8988T (cell line): ENCODE measurements at regions not wholly inside any gene's neighbourhood (a gene's known extent, or its start where the extent isn't known, plus 50 kb on each side); places are given as distances from the start of the nearest gene placed in this dataset.
"Not testable (repeated sequence)": the region's sequence is repeated elsewhere in the genome, so short reads cannot be mapped to it uniquely, and the experiment has no call there.

ENCODE experiments used
- DNase-seq: peaks from one replicate; pipeline ENCODE4 v3.0.0; 2011

DNA sequence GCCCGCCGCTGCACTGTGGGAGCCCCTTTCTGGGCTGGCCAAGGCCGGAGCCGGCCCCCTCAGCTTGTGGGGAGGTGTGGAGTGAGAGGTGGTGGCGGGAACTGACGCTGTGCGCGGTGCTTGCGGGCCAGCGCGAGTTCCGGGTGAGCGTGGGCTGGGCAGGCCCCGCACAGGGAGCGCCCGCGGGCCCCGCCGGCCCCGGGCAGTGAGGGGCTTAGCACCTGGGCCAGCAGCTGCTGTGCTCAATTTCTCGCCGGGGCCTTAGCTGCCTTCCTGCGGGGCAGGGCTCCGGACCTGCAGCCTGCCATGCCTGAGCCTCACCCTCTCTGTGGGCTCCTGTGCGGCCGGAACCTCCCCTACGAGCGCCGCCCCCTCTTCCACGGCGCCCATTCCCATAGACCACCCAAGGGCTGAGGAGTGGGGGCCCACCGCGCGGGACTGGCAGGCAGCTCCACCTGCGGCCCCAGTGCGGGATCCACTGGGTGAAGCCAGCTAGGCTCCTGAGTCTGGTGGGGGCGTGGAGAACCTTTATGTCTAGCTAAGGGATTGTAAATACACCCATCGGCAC, 1062.6 kb downstream of the TDRD15 start:
- not testable (repeated sequence) for DNase-seq

DNA sequence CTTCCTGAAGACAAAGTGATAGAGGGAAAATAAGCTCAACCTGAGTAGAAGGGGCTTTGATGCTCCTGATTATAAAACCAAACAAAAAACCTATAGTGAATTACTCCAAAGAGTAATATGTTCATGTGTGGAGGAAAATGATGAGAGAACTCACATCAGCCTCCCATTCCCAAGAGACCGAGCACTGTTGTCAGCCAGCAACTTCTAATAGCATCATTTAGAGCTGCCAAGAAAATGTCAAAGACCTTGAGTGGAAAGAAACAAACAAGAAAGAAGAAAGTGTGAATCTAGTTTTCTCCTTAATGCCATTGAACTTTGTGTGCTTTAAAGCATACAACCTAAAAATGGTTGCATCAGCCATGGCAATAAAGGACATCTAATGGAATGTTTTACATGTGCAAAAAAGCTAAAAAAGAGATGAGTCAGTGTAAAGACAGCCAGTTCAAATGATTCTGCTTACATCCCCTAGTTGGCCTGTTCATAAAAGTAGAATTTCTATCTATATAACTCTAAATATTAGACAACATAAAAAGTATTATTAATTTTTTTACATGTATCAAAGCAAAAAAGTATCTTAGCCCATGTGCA, 1066.2 kb downstream of the TDRD15 start:
- DNase-seq: no peak

DNA sequence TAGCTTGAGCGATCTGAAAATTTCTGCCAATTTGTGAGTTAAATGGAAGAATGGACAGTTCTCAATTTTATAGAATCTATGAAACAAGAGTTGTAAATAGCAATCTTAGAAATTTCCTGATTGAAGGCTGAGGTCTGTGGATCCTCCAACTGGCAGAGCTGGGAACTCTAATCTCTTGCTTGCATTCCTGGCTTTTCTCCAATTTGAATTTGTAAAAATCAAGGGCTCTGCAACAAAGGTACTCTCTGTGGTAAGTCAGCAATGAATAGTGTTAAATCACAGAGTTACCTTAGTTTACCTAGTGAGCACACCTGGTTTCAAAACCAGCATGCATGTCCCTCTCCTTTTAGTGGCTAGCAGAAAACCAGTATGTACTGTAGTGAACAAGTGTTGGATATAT, 1070.5 kb downstream of the TDRD15 start:
- DNase-seq: no peak

DNA sequence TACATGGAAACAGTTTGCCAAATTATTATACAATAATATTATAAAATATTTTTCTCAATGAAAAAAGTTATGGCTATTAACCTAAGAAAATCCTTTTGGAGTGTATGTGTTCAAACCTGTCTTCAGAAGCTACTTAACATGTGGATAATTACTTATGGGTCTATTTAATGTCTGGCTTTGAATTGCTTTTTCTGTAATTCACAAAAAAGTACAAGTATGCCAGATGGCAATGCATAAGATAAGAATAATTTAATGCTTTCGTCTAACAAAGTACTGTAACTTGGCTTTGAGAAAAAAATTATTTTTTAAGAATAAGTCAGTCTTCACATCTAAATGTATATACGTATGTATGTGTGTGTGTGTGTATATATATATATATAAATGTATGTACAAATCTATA, 1073.0 kb downstream of the TDRD15 start:
- DNase-seq: no peak

DNA sequence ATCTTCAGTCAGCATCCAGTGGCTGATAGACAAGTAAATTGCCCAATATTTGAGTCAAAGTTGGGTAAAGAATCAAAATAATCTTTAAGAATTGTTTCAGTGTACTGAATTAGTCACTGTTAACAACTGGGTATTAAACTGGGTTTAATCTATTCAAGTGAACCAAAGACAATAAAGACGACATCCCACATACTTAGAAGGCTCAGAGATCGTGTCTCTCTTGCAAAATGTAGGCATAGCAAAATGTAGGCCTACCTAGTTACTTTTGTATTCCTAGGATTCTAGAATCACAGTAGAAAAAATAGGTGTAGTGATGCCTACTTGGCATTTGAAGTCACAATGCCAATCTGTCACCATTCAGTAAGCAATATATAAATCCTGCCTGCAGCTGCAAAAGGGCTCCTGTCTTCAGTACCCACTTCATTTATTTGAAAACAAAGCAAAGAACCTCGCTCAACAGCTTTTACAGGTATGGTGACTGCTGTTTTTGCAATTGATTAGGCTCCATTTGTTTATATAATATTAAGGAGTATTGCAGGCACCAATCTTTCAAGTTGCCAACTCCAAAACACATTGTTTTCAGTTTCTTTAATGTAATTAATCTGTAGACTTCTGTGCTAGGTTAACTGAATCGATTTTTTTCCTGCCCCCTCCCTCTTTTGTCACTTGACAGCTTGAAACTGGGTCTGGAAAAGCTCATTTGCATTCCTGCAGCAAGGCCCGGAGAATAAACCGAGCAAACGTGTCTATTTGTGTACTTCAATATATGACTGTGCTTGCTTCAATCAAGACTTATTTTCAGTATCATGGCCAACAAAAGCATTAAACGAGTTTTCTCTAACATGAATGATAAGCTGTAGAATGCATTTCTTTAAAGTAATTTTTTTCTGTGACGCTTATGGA, 1074.9 kb downstream of the TDRD15 start:
- DNase-seq: no peak

DNA sequence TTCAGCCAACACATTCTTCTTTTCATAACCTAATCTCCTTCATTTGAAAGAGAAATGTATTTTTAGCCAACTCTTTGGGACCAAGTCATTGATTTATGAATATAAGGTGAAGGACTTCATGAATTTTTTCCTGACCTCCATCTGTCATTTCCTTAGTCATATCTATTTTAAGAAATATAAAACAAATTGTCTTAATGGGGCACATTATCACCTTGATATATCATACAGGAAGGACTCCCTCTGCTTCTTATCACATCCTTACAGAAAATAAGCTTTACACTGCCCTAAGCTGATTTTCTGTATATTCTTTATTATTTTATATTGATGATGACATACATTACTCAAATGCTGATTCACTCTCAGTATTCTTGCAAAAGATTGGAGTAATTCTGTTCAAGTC, 1076.2 kb downstream of the TDRD15 start:
- no peak for DNase-seq

DNA sequence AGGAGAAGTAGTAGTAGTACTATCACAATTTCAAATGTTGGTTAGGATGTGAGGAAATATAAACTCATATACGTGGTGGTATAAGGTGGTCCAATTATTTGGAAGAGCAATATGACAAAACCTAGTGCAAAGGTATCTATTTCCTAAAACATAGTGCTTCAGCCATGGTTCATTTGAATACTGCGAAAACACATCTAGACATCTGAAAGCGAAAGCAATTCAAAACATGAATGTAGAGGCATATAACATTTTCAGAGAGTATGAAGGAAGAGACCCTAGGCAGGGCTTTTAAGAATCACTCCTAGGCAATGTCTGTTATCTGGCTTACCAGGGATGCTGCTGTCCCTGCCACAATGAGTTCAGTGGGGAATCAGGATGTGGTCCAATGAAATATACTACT, 1085.8 kb downstream of the TDRD15 start:
- no peak for DNase-seq

DNA sequence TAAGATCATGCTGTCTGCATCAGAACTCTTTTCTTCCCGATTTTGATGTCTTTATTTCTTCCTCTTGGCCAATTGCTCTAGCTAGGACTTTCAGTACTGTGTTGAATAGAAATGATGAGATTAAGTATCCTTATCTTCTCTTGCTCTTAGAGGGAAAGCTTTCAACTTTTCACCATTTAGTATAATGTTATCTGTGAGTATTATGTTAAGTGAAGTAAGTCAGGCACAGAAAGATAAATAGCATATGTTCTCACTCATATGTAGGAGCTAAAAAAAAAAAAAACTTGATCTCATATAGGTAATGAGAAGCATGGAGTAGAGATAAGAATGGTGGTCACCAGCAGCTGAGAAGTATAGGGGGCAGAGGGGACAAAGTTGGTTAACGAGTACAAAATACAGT, 1089.5 kb downstream of the TDRD15 start:
- DNase-seq: no peak

DNA sequence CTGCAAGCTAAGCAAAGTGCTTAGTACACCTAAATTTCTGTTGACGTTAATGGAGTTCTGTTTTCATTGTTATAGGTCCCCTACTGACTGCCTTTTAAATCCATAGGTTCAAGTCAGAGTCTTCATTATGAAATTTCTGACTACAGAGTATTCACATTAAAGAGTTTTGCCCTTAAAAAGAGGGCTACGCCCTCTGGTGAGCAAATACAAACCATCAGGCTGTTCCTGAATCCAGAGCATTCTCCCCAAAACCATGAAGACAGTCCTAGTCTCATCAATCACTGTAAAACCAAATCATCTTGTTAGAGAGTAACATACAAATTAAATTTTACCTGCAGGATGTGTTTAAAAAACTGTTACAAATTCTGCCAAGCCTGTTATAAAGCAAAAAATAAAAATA, 1091.7 kb downstream of the TDRD15 start:
- no peak for DNase-seq

DNA sequence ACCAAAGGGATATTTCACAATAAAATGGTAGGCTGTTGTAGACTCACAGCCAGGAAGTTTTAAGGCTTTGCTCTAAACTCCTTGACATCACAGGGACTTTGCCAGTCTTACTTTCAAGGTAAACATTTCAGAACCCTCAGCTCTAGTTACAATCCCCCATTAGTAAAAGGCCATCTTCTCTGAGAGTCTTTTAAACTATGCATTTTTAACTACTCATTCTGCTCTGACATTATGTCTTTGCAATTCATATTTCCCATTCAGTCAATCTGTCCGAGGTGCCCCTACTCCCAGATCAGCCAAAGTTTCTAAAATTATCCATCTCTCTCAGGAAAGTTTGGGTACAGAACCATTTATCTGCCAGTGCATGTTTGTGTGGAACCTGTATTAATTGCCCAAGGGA, 1094.1 kb downstream of the TDRD15 start:
- DNase-seq: no peak

DNA sequence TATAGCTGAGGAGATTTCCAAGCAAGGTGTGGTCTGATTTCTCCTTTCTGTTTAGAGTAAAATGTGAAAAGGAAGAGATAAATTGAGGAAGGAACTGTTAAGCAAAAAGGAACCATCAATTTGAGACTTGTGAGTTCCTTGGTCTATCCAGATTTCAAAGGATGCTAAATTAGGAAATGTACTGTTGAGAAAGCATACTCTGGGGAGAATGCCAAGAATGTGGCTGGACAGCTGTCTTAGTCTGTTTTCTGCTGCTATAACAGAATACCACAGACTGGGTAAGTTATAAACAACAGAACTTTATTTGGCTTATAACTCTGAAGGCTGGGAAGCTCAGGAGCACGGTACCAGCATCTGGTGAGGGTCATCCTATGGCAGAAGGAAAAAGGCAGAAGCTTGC, 1097.2 kb downstream of the TDRD15 start:
- no peak for DNase-seq

DNA sequence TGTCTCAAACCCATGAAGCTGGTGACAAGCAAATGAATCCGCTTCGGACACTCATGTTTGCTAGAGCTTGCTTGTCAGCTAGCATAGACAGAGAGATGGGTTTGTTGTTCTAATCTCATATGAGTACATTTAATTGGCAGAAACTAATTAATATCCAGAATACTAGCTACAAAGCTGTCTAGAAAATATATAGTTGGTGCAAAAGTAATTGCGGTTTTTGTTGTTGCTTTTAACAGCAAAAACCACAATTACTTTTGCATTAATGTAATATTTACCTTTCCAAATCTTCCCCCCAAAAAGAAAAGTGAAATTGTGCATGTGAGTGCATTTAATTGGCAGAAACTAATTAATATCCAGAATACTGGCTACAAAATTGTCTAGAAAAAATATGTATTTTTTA, 1115.2 kb downstream of the TDRD15 start:
- DNase-seq: no peak

DNA sequence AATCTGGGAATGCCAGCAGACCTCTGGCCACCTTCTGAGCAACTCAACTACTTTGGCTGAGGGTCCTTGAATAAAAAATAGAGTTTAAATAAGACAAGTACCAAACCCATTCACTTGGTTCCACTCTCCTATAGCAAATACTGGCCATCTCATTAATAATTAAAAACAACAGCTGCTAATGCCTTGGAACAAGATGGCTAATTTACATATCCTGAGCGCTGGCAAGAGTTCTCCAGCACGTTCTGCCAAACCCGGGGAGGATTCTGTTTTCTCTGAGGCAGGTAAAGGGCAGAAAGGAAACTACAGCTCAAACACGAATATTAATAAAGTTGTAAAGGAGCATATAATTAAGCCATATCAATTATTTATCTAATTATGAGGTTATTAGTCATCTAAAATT, 1123.7 kb downstream of the TDRD15 start:
- DNase-seq: no peak

DNA sequence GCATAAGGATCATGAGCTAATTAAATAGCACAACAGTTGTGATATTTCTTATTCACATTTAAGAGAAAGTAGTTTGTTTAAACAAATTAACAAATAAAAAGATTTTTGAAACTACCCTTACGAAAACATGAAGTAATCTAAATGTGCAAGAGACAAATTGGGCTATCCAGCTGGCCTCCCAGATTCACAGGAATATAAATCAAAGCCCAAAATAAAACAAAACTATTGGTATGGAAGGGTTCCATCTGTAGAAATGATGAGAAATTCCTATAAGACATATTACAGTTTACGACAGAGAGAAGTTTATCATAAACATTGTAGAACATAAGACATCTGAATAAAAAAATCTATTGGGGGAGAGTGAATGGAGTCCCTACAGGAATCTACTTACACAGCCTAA, 1125.1 kb downstream of the TDRD15 start:
- no peak for DNase-seq

DNA sequence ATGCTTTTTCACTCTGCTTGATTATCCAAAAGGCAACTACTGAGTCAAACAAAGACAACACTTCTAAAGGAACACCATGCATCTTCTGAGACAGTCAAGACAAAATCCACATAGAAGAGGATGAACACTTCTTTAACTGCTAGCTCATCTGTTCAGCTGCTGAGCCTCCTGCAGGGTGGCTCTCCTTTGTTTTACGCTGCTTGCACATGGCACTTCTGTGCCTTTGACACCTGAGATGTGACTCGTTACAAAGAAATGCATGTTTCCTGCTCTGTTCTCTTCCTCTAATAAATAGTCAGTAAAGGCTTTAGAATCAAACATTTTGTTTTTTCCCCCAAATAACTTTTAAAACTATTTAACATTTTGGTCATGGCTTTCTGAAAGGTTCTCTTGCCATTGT, 1129.4 kb downstream of the TDRD15 start:
- no peak for DNase-seq

DNA sequence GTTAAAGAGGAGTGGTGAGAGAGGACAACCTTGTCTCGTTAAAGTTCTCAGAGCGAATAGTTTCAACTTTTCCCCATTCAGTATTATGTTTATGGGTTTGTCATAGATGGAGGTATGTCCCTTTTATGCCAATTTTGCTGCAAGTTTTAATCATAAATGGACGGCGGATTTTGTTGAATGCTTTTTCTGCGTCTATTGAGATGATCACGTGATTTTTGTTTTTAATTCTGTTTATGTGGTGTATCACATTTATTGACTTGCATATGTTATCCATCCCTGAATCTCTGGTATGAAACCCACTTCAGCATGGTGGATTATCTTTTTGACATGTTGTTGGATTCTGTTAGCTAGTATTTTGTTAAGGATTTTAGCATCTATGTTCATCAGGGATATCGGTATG, 1123.8 kb upstream of the KLHL29 start:
- DNase-seq: no peak

DNA sequence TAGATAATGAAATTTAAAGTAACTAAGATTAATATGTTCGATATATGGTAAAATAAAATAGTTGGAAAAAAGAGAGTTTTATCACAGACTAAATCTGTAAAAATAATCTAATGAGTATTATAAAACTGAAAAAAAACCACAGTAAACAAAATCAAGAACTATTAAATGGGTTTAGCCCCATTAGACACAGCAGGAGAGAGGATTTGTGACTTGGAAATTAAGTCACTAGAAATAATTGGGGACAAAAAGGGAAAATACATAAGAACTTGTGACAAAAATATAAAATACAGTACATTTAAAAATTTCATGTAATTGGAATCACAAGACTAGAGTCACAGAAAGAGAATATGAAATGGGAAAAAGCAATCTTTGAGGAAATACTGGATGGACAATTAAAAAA, 1114.6 kb upstream of the KLHL29 start:
- DNase-seq: no peak

DNA sequence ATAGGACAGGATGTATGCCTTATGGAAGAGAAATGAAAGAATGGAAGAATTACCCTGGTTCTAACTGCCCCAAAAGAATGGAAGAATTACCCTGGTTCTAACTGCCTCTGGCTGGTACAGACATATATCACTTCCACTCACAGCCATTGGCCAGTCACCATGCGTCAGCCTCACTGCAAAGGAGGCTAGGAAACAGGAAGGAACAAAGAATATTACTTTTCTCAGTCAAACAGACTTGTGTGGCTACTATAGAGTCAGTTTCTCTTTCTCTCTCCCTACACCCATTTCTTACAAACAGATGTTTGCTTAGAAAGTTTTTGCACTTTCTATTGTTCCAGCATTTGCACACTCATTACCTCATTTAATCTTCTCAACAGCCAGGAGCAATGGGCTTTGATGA, 1111.1 kb upstream of the KLHL29 start:
- no peak for DNase-seq

DNA sequence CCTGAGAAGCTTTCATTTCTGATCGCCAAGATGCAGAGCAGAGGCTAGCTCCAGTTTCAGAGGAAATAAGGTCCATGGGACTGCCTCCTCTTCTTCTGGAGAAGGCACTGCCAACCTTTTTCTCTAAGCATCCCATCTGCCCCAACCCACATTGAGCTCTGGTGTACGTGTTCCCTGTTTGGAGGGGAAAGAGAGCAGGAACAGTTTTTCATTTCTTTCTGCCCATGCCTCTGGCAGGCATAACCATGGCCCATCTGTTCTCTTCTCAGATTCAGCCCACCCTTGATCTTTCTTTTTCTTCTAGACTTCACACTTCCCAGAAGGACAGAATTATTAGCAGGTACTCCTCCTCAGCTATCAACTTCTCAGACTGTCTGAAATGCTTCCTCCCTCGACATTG, 1110.3 kb upstream of the KLHL29 start:
- DNase-seq: no peak

DNA sequence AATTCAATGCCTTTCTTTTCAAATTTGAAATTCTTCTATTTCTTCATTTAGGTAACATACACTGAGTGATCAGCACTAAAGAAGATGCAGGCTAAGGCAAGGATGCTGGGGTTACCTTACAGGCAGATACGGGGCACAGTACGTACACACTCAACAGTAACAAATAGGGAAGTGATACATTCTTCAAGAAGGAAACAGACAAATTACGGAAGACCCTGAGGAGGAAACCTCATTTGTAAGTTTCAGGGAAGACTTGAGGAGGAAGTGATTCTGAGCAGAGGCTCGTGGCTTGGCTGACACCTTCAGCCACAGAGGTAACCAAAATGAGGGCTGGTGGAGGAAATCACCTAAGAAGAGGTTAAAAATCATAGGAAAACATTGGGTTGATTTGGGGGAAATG, 1108.3 kb upstream of the KLHL29 start:
- DNase-seq: no peak

DNA sequence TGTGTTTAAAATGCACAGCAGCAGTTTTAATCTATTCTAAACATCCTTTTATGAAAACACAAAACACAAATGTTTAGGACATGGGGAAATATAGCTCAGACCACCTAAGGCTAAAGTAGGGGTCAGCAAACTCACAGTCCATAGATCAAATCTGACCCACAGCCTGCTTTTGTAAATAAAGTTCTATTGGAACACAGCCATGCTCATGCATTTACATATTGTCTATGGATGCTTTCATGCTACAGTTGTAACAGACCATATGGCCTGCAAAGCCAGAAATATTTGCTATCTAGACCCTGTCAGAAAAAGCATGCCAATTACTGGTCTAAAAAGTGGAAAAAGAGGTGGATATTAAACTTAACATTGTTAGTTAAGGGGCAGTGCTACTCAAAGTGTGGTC, 1105.4 kb upstream of the KLHL29 start:
- DNase-seq: no peak

DNA sequence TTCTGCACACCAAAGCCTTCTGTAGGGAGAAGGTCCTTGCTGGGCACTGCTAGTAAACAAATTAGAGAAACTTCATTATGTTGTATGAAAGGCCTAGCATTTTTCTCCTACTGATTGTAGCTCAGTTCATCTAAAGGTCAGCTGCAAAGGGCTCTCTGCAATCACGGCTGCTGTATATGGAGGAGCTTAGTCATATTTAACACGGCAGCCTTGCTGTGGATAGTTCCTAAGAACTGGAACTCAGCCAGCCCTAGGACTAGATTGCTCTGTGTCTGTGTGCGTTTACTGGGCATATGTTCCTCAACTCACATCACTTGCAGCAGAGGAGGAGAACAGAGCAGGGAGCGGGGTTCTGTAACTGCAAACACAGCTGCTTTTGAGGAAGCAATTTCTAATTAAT, 1103.9 kb upstream of the KLHL29 start:
- DNase-seq: no peak

DNA sequence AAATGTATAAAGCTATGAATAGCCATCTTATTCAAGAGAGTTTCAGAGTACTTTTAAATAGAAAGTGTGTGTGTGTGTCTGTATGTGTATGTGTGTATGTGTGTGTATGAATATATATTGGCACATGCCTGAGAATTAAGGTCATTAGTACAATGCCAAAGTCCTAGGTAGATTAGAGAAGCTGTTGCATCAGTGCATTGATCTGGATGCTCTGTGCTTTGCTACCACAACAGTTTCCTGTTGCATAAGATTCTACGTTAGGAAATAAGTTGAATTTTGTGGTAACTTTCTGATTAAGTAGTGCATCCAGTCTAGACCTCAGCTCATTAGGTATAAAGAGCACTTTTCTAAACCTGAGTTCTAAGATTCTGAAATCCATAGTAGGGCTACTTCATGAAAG, 1102.8 kb upstream of the KLHL29 start:
- no peak for DNase-seq

DNA sequence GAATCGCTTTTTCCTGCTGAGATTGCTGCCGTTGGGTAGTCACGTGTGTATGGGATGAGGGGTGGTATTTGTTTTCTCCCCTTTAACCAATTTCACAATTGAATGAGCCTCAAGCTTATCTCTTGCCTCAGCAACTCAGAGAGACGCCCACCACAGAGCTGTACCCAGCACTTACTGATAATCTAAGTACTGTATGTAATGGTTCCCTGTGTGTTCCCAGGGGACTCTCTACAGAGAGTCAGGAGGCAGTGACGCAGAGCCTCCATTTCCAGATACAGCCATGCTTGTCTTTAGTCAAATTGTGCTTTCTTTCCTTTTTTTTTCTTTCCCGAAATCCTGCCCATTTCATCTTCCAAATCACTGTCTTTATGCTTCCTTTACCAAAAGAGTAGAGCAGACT, 1102.1 kb upstream of the KLHL29 start:
- no peak for DNase-seq

DNA sequence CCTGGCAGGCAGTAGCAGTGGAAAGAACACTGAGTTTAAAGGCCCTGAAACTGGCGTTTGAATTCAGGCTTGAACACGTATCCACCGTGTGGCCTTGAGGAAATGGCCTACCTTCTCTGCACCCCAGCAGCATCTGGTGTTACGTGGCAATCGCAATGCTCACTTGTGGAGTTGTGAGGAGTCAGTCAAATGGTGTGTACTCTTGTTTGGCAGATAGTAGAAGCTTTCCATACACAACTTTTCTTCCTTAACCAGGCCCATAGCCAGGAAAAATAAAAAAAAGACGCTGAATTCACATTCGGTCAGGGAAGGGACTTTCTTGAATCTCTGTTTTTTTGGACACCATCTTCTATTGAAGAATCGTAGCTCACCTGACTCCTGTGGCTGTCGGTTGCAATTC, 1101.5 kb upstream of the KLHL29 start:
- DNase-seq: no peak
